Retinal pigment epithelial cell (primary cell): ENCODE measurements at regions not wholly inside any gene's neighbourhood (a gene's known extent, or its start where the extent isn't known, plus 50 kb on each side); places are given as distances from the start of the nearest gene placed in this dataset.
"Not testable (repeated sequence)": the region's sequence is repeated elsewhere in the genome, so short reads cannot be mapped to it uniquely, and the experiment has no call there.

Experiments used
- DNase-seq: peaks from one replicate; pipeline ENCODE4 v3.0.0-alpha.2; 2010; ENCODE audit warnings: low read depth
- H3K4me3 ChIP-seq: 2 replicates; pipeline ENCODE4 v1.5.1; 2011; ENCODE audit warnings: mild to moderate bottlenecking, low read length, control low read depth, moderate library complexity
- CTCF ChIP-seq: conservative IDR thresholded peaks from 2 replicates; pipeline ENCODE4 v1.5.1; 2011; ENCODE audit warnings: low read depth, low read length, control low read depth, inconsistent platforms

- no peak for DNase-seq
- H3K4me3 ChIP-seq: no peak overlapping the region
- no peak for TF ChIP-seq CTCF
These were observed 446.1 kb upstream of the TMEM132C start for GRCh38 chr12:127820846-127821245.

DNA sequence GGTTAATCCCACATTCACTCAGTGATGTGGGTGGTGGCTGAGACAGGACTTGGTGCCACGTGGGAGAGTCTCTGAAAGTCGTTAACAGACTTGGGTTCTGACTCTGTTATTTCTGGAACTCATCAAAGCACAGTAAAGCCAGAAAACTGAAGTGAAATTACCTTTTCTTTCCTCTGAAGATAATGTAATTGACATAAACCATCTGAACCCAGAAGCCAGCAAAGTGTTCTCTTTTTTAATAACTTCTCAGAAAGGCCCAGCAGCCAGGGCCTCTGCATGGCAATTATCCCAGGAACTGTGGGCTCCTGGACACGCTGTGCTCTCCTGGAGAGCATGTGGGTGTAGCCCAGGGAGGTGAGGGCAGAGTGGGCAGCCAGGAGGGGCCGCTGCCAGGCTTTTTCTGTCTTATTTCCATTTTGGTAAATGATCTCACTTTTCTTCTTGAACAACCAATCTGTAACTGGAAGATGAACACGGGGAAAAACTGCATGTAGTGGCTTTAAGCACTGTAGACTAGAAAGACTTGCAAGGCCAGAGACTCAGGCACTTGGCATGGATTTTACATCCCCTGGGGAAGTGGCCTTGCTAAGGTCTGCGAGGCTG is 444.1 kb upstream of the TMEM132C start:
- no peak overlapping the region for H3K4me3 ChIP-seq
- TF ChIP-seq CTCF: no peak
- no peak for DNase-seq

DNA sequence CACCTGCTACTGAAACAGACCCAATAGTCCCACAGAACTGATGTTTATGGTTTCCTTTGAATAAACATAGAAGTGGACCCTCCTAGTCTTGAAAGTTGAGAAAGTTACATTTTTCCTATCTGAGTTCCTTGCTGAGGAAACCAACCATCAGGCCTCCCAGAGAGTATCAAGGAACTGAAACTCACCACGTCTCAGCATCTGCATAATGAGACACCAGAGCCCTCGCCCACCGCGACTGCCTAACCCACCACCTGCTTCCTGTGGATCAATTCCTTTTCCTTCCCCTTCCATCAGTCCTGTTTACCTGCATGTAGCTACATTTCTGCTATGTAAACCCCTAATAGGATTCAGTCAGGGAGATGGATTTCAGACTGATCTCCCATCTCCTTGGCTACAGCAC is 443.2 kb upstream of the TMEM132C start:
- no peak for TF ChIP-seq CTCF
- no peak for DNase-seq
- H3K4me3 ChIP-seq: no peak overlapping the region

GRCh38 chr12:127829281-127830064 is 437.5 kb upstream of the TMEM132C start:
- no peak for TF ChIP-seq CTCF
- H3K4me3 ChIP-seq: no peak overlapping the region
- DNase-seq: no peak

DNA sequence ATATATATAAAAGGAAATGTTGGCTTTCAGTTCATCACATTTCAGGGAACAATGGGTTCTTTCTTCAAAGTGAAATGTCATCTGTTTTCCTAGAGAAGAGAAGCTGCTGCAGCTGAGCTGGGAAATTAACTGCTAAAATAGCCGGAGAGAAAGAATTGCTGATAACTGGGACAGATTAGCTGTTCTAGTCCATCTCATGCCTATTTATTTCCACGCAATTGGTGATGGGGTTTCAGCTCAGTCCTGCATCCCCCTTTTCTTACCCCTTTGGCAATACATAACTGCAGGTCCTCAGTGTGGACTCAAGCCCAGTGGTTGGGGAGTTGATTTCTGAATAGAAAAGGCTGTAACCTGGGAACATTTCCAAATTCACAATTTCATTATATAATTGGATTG is 436.9 kb upstream of the TMEM132C start:
- DNase-seq: no peak
- H3K4me3 ChIP-seq: no peak overlapping the region
- TF ChIP-seq CTCF: no peak

DNA sequence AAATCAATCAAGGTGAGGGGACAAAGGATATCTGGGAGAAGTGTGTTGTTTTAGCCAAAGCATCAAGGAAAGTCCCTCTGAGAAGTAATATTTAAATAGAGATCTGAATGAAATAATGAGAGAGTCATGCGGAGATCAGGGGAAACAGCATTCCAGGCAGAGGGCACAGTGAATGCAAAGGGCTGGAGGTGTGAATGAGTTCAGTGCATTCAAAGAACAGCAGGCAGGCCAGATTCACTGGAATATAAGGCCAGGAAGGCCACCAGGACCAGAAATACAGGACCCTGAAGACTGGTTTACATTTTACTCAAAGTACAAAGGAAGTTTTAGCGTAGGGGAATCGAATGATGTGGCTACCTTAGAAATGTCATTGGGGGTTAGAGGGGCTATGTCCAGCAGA is 436.2 kb upstream of the TMEM132C start:
- H3K4me3 ChIP-seq: no peak overlapping the region
- DNase-seq: no peak
- TF ChIP-seq CTCF: no peak

- no peak for TF ChIP-seq CTCF
- no peak overlapping the region for H3K4me3 ChIP-seq
- no peak for DNase-seq
These were observed 434.8 kb upstream of the TMEM132C start for GRCh38 chr12:127832172-127832571.

GRCh38 chr12:127836802-127837201 is 430.2 kb upstream of the TMEM132C start:
- DNase-seq, H3K4me3 ChIP-seq: not testable (repeated sequence)
